Endothelial cell of umbilical vein (primary cell): ENCODE measurements at regions not wholly inside any gene's neighbourhood (a gene's known extent, or its start where the extent isn't known, plus 50 kb on each side); places are given as distances from the start of the nearest gene placed in this dataset.

Experiments
- BruUV-seq: library from RNA; stranded (reverse); fragments of 400-500 nt; replicated peaks from 2 replicates; lab custom pipeline; 2021; lab: Mats Ljungman, UMichigan
- CTCF ChIA-PET: fragments of 300-600, 350-600 bp; sonication (Branson Sonifier 250); formaldehyde crosslinking; loops from one replicate; lab custom pipeline; 2021; ENCODE audit warnings: antibody characterized with exemption, inconsistent platforms; lab: Charles Lee
- POLR2A ChIA-PET: fragments of 300-600, 350-600 bp; sonication (Branson Sonifier 250); formaldehyde crosslinking; loops from one replicate; lab custom pipeline; 2021; ENCODE audit warnings: antibody characterized with exemption, inconsistent platforms; lab: Charles Lee
- DNase-seq: peaks from one replicate; pipeline ENCODE4 v3.0.0-alpha.2; 2011; ENCODE audit warnings: low read depth, low spot score
- FAIRE-seq: peaks from 2 replicates; lab custom pipeline; 2011; peaks lifted over from hg19 to GRCh38; lab: Jason Lieb, UNC
- H2AFZ ChIP-seq: 2 replicates; pipeline ENCODE4 v1.6.0; 2012; ENCODE audit warnings: low read depth, low read length, control low read depth, inconsistent platforms
- H3K27ac ChIP-seq: 2 replicates; pipeline ENCODE4 v1.5.1; 2011; ENCODE audit warnings: low read depth, mild to moderate bottlenecking, control low read depth, low read length, moderate library complexity; ENCODE audit not compliant: insufficient read depth
- H3K27me3 ChIP-seq, 2 experiments: 2 replicates each; pipeline versions ENCODE4 v1.6.0 to v1.6.1; 2011; ENCODE audit warnings: low read length in 2 of 2, mixed read lengths in 1 of 2; ENCODE audit not compliant: control insufficient read depth in 2 of 2, insufficient read depth in 2 of 2
- H3K36me3 ChIP-seq, 2 experiments: 2 replicates in 1 of 2; 3 replicates in 1 of 2; pipeline ENCODE4 v1.5.1; 2011; ENCODE audit warnings: low read length in 2 of 2, mild to moderate bottlenecking in 1 of 2, moderate library complexity in 1 of 2; ENCODE audit not compliant: control insufficient read depth in 2 of 2, insufficient read depth in 2 of 2; ENCODE audit errors: extremely low read depth in 1 of 2
- H3K4me1 ChIP-seq: 3 replicates; pipeline ENCODE4 v1.5.1; 2011; ENCODE audit warnings: mild to moderate bottlenecking, low read length; ENCODE audit not compliant: control insufficient read depth, insufficient read depth; ENCODE audit errors: extremely low read depth
- H3K4me2 ChIP-seq: 2 replicates; pipeline ENCODE4 v1.6.1; 2011; ENCODE audit warnings: low read length, control low read depth, mixed read lengths; ENCODE audit not compliant: insufficient read depth
- H3K4me3 ChIP-seq, 3 experiments: fragments of 200-600 bp in 1 of 3; sonication (generic), shearing (Covaris generic) in 1 of 3; replicated peaks in 1 of 3; 2 replicates each; pipeline ENCODE4 v1.5.1; 2011 to 2016; ENCODE audit warnings: control low read depth in 3 of 3, low read length in 3 of 3, mild to moderate bottlenecking in 2 of 3, inconsistent platforms in 1 of 3, low read depth in 1 of 3, moderate library complexity in 1 of 3; ENCODE audit not compliant: insufficient read depth in 1 of 3
- H3K79me2 ChIP-seq: 2 replicates; pipeline ENCODE4 v1.6.0; 2012; ENCODE audit warnings: low read length, inconsistent platforms; ENCODE audit not compliant: control insufficient read depth, insufficient read depth
- H3K9ac ChIP-seq: replicated peaks from 2 replicates; pipeline ENCODE3; 2011; ENCODE audit warnings: low read length, control low read depth; ENCODE audit not compliant: insufficient read depth; ENCODE audit errors: extremely low read depth
- H3K9me1 ChIP-seq: replicated peaks from 3 replicates; pipeline ENCODE4 v1.6.0; 2011; ENCODE audit warnings: mild to moderate bottlenecking, low read length; ENCODE audit not compliant: control insufficient read depth, insufficient read depth; ENCODE audit errors: extremely low read depth
- H3K9me3 ChIP-seq: replicated peaks from 2 replicates; pipeline ENCODE4 v1.5.1; 2012; ENCODE audit warnings: low read length, inconsistent platforms; ENCODE audit not compliant: control insufficient read depth, insufficient read depth
- H4K20me1 ChIP-seq: replicated peaks from 2 replicates; pipeline ENCODE3; 2011; ENCODE audit warnings: mild to moderate bottlenecking, low read length; ENCODE audit not compliant: control insufficient read depth, insufficient read depth; ENCODE audit errors: extremely low read depth
- EZH2 ChIP-seq: IDR thresholded peaks from 2 replicates; pipeline ENCODE4 v1.6.1; 2012; ENCODE audit warnings: borderline replicate concordance, low read depth, mild to moderate bottlenecking, moderate library complexity, low read length, inconsistent platforms; ENCODE audit not compliant: severe bottlenecking
- FOS ChIP-seq: IDR thresholded peaks from 2 replicates; pipeline ENCODE4 v1.6.1; 2011; ENCODE audit warnings: mild to moderate bottlenecking, low read length, moderate library complexity, borderline replicate concordance; ENCODE audit not compliant: insufficient read depth
- GATA2 ChIP-seq: IDR thresholded peaks from 2 replicates; pipeline ENCODE4 v1.7.0; 2011; ENCODE audit warnings: low read depth, mild to moderate bottlenecking, moderate library complexity, mixed read lengths, low read length; ENCODE audit not compliant: insufficient read length, insufficient read depth
- JUN ChIP-seq: IDR thresholded peaks from 2 replicates; pipeline ENCODE4 v1.6.1; 2011; ENCODE audit warnings: borderline replicate concordance, low read depth; ENCODE audit not compliant: insufficient read length, insufficient read depth
- MAX ChIP-seq: IDR thresholded peaks from 2 replicates; pipeline ENCODE4 v1.6.1; 2011; ENCODE audit not compliant: insufficient read depth, insufficient read length
- MYC ChIP-seq: IDR thresholded peaks from one replicate; pipeline ENCODE4 v1.6.1; 2011; ENCODE audit warnings: mild to moderate bottlenecking, low read depth, low read length
- POLR2A ChIP-seq: IDR thresholded peaks from 2 replicates; pipeline ENCODE4 v1.6.1; 2012; ENCODE audit warnings: low read depth, mild to moderate bottlenecking, control low read depth, low read length
- POLR2AphosphoS5 ChIP-seq: IDR thresholded peaks from 2 replicates; pipeline ENCODE4 v1.6.1; 2012; ENCODE audit warnings: low read depth, mild to moderate bottlenecking, control low read depth, low read length, moderate library complexity; ENCODE audit not compliant: insufficient read depth
- dilution Hi-C: fragments of 300-500 bp; cut with MboI; formaldehyde crosslinking; loops from one replicate; pipeline ENCODE4 v1.15.0; 2019; ENCODE audit warnings: low sequenced_read_pairs; ENCODE audit not compliant: extremely low pct_ligation_motif_present
- intact Hi-C: fragments of 100-400 bp; cut with micrococcal nuclease; formaldehyde crosslinking; loops from one replicate; pipeline ENCODE4 v1.10.0; 2022
- TF ChIP-seq, protein P1 (sequence below), 2 donors: IDR thresholded peaks; 1 replicate in 1 of 2; 2 replicates in 1 of 2; pipeline ENCODE4 v1.5.1; 2011; ENCODE audit warnings: low read length in 2 of 2, mild to moderate bottlenecking in 2 of 2, moderate library complexity in 2 of 2, control low read depth in 1 of 2, inconsistent platforms in 1 of 2, low read depth in 1 of 2; ENCODE audit not compliant: insufficient read depth in 1 of 2; ENCODE audit errors: extremely low read depth in 1 of 2

- no peak overlapping the region for H3K4me3 ChIP-seq
- TF ChIP-seq, protein P1, sequence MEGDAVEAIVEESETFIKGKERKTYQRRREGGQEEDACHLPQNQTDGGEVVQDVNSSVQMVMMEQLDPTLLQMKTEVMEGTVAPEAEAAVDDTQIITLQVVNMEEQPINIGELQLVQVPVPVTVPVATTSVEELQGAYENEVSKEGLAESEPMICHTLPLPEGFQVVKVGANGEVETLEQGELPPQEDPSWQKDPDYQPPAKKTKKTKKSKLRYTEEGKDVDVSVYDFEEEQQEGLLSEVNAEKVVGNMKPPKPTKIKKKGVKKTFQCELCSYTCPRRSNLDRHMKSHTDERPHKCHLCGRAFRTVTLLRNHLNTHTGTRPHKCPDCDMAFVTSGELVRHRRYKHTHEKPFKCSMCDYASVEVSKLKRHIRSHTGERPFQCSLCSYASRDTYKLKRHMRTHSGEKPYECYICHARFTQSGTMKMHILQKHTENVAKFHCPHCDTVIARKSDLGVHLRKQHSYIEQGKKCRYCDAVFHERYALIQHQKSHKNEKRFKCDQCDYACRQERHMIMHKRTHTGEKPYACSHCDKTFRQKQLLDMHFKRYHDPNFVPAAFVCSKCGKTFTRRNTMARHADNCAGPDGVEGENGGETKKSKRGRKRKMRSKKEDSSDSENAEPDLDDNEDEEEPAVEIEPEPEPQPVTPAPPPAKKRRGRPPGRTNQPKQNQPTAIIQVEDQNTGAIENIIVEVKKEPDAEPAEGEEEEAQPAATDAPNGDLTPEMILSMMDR (IDR thresholded peaks at IDR 0.05; ENCODE audit: extremely low read depth in 1 of 2, insufficient read depth in 1 of 2, low read depth in 1 of 2, low read length in 2 of 2) = no peak
- TF ChIP-seq FOS = no peak
- no peak for TF ChIP-seq JUN
- no peak for TF ChIP-seq MYC
- no peak for TF ChIP-seq POLR2AphosphoS5
- no peak for TF ChIP-seq GATA2
- no peak for TF ChIP-seq EZH2
- no peak for TF ChIP-seq MAX
- TF ChIP-seq POLR2A = no peak
- no peak overlapping the region for H3K27ac ChIP-seq
- H3K79me2 ChIP-seq = no peaks in the 10 kb centered on the region
- no peak overlapping the region for H3K4me2 ChIP-seq
- intact Hi-C loops = no loop called here
- no peaks in the 10 kb centered on the region for H3K36me3 ChIP-seq
- POLR2A ChIA-PET = no interaction called here
- CTCF ChIA-PET = no interaction called here
- no peaks in the 10 kb centered on the region for H3K9me3 ChIP-seq
- dilution Hi-C loops = no loop called here
- no TSS peak for BruUV-seq
- no peak overlapping the region for H3K9ac ChIP-seq
- H4K20me1 ChIP-seq = no peaks in the 10 kb centered on the region
- no peaks in the 10 kb centered on the region for H3K4me1 ChIP-seq
- peaks cover 2 to 7% of the 10 kb centered on the region in 2 experiments for H3K27me3 ChIP-seq
- DNase-seq = no peak
- FAIRE-seq = no peak
- no peak overlapping the region for H2AFZ ChIP-seq
- H3K9me1 ChIP-seq = no peaks in the 10 kb centered on the region
These were observed 430.3 kb upstream of the NRP1 start for GRCh38 chr10:33764694-33765185.
